ENCODE measurements at regions not wholly inside any gene's neighbourhood (a gene's known extent, or its start where the extent isn't known, plus 50 kb on each side); places are given as distances from the start of the nearest gene placed in this dataset.

DNA sequence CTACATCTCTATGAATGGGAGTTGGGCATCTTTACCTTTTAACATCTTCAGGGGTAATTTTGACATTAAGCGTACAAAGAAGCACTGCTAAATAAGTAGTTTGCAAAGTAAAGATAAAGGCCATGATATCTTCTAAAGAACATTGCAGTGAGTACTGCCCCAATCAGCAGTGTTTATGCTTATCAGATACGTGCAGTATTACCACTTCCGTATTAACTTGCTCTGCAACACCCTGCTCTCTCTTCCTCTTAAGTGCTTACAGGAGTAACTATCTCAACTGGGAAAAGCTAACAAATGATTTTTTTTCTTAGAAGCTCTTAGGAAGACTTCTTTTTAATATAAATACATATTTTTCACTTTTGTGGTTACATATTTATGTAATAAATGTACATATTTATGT is 793.7 kb upstream of the SLC10A2 start:
- Histone ChIP-seq H3K9me3 (no peaks in the 10 kb centered on the region), H3K4me3 (no peak overlapping the region), H3K27ac (no peak overlapping the region), H3K27me3 (no peaks in the 10 kb centered on the region), H3K4me1 (no peaks in the 10 kb centered on the region), H3K36me3 (ENCODE audit: low read depth, missing control alignments) (no peaks in the 10 kb centered on the region)
- intact Hi-C loops (cut with DNase I; ENCODE audit: low total_unique reads) = no loop called here
- TF ChIP-seq, protein P1, sequence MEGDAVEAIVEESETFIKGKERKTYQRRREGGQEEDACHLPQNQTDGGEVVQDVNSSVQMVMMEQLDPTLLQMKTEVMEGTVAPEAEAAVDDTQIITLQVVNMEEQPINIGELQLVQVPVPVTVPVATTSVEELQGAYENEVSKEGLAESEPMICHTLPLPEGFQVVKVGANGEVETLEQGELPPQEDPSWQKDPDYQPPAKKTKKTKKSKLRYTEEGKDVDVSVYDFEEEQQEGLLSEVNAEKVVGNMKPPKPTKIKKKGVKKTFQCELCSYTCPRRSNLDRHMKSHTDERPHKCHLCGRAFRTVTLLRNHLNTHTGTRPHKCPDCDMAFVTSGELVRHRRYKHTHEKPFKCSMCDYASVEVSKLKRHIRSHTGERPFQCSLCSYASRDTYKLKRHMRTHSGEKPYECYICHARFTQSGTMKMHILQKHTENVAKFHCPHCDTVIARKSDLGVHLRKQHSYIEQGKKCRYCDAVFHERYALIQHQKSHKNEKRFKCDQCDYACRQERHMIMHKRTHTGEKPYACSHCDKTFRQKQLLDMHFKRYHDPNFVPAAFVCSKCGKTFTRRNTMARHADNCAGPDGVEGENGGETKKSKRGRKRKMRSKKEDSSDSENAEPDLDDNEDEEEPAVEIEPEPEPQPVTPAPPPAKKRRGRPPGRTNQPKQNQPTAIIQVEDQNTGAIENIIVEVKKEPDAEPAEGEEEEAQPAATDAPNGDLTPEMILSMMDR (IDR thresholded peaks at IDR 0.05) = no peak
- no peak for TF ChIP-seq POLR2A (IDR thresholded peaks at IDR 0.05)
- WGBS, 2 donors = 71 to 74% methylated on average over 3 of the region's 3 CpGs
- DNase-seq = no peak

DNA sequence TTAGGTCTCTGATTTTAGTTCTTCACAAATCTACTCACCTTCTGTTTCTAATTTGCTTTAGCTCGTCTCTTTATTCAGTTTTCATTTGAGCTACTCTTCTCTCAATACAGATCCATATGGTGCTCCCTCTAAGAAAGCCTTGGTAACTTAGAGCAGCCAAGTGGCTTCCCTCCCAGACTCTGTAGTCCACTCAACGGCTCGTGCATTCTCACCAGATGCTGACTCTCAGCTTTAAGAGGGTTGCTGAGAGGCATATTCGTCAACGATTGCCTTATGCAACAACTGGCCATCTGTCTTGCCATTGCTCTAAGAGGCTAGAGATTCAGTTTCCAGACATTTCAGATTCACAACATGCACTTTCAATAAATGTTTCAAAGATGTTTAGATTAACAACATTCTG is 785.8 kb upstream of the SLC10A2 start:
- Histone ChIP-seq H3K27me3 (no peaks in the 10 kb centered on the region), H3K9me3 (no peaks in the 10 kb centered on the region), H3K27ac (no peak overlapping the region), H3K4me1 (no peaks in the 10 kb centered on the region), H3K36me3 (ENCODE audit: low read depth, missing control alignments) (no peaks in the 10 kb centered on the region), H3K4me3 (no peak overlapping the region)
- no peak for DNase-seq
- no peak for TF ChIP-seq POLR2A (IDR thresholded peaks at IDR 0.05)
- TF ChIP-seq, protein P1 (IDR thresholded peaks at IDR 0.05) = no peak
- WGBS, 2 donors = 81 to 82% methylated on average over 5 of the region's 5 CpGs
- intact Hi-C loops (cut with DNase I; ENCODE audit: low total_unique reads) = no loop called here

DNA sequence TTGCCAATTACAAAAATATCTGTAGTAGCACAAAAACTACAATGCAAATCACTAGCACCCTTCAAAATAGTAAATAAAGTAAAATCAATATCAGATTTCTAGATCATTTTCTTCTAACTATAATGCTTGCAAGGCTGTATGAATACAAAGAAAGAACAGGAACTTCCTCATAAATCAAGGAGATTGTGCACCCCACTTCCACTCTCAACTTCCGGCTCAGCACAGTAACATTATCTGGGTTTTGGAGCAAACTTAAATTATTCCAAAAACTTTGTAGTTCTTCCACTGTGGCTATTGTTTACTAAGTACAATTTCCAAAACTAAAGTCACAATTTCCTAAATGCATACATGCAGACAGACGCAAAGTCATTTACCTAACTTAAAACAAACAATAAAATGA is 778.3 kb upstream of the SLC10A2 start:
- Histone ChIP-seq H3K9me3 (no peaks in the 10 kb centered on the region), H3K4me3 (no peak overlapping the region), H3K36me3 (ENCODE audit: low read depth, missing control alignments) (no peaks in the 10 kb centered on the region), H3K27me3 (no peaks in the 10 kb centered on the region), H3K4me1 (no peaks in the 10 kb centered on the region), H3K27ac (no peak overlapping the region)
- intact Hi-C loops (cut with DNase I; ENCODE audit: low total_unique reads) = no loop called here
- 64 to 69% methylated on average over 2 of the region's 2 CpGs for WGBS, 2 donors
- TF ChIP-seq POLR2A (IDR thresholded peaks at IDR 0.05) = no peak
- TF ChIP-seq, protein P1 (IDR thresholded peaks at IDR 0.05) = no peak
- no peak for DNase-seq

DNA sequence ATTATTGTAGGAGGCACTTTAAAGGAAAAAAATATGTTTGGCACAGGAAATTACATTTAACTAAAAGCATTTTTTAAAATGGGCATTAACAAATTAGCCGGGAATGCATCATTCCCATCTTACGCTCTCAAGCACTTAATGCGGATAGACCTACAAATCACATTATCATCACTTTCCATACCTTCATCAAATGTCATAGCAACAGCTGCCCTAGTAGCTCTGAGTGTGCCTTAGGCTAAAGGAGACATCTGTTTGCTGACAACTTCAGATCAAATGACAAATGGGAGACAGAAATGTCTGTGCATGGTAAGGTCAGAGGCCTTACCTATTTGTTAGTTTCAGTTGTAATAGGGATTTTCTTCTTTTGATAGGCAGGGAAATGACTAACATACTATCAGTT is 773.2 kb upstream of the SLC10A2 start:
- intact Hi-C loops (cut with DNase I; ENCODE audit: low total_unique reads) = no loop called here
- TF ChIP-seq, protein P1 (IDR thresholded peaks at IDR 0.05) = no peak
- no peak for TF ChIP-seq POLR2A (IDR thresholded peaks at IDR 0.05)
- Histone ChIP-seq H3K27ac (no peak overlapping the region), H3K27me3 (no peaks in the 10 kb centered on the region), H3K36me3 (ENCODE audit: low read depth, missing control alignments) (no peaks in the 10 kb centered on the region), H3K9me3 (no peaks in the 10 kb centered on the region), H3K4me3 (no peak overlapping the region), H3K4me1 (no peaks in the 10 kb centered on the region)
- WGBS, 2 donors = 67 to 87% methylated on average over 3 of the region's 3 CpGs
- DNase-seq = no peak

DNA sequence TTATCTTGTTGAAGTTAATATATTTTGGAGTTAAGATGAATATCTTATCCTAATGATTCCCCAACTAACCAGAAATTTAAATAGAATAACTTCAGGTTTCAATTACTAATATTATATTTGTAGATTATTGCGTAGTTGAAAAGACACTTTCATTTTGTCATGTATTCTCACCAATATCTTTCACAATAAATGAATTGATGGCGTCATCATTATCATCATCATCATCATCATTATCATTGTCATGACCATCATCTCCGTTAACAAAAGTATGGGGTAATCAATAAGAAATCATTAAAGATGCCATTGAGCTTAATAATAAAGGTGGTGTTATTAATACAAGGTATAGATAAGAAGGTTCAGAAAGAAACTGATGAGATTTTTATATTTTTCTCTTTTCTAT is 768.8 kb upstream of the SLC10A2 start:
- TF ChIP-seq POLR2A (IDR thresholded peaks at IDR 0.05) = no peak
- TF ChIP-seq, protein P1 (IDR thresholded peaks at IDR 0.05) = no peak
- Histone ChIP-seq H3K27me3 (no peaks in the 10 kb centered on the region), H3K9me3 (no peaks in the 10 kb centered on the region), H3K36me3 (ENCODE audit: low read depth, missing control alignments) (no peaks in the 10 kb centered on the region), H3K27ac (no peak overlapping the region), H3K4me1 (no peaks in the 10 kb centered on the region), H3K4me3 (no peak overlapping the region)
- intact Hi-C loops (cut with DNase I; ENCODE audit: low total_unique reads) = no loop called here
- DNase-seq = no peak
- WGBS, 2 donors = 89% methylated on average over 3 of the region's 3 CpGs
